Smooth muscle cell (in vitro differentiated cells): ENCODE measurements at regions not wholly inside any gene's neighbourhood (a gene's known extent, or its start where the extent isn't known, plus 50 kb on each side); places are given as distances from the start of the nearest gene placed in this dataset.
"Not testable (repeated sequence)": the region's sequence is repeated elsewhere in the genome, so short reads cannot be mapped to it uniquely, and the experiment has no call there.

Experiments
- DNase-seq: peaks from one replicate; lab custom pipeline; 2025; ENCODE audit not compliant: unreplicated experiment; lab: John Stamatoyannopoulos, UW
- H2AFZ ChIP-seq: fragments of 200-600 bp; sonication (generic); 2 replicates; pipeline ENCODE4 v1.6.0; 2016; ENCODE audit warnings: antibody characterized with exemption, low read depth, mild to moderate bottlenecking
- H3F3A ChIP-seq: fragments of 200-600 bp; sonication (generic); 2 replicates; pipeline ENCODE4 v1.6.0; 2017; ENCODE audit warnings: antibody characterized with exemption, low read depth
- H3K27ac ChIP-seq: fragments of 200-600 bp; sonication (generic); 2 replicates; pipeline ENCODE4 v1.5.1; 2016; ENCODE audit warnings: low read depth, mild to moderate bottlenecking
- H3K27me3 ChIP-seq: fragments of 200-600 bp; sonication (generic); 2 replicates; pipeline ENCODE4 v1.6.1; 2016; ENCODE audit warnings: low read depth, mild to moderate bottlenecking
- H3K36me3 ChIP-seq: fragments of 200-600 bp; sonication (generic); 2 replicates; pipeline ENCODE4 v1.5.1; 2016; ENCODE audit warnings: low read depth
- H3K4me1 ChIP-seq: fragments of 200-600 bp; sonication (generic); 2 replicates; pipeline ENCODE4 v1.5.1; 2016; ENCODE audit warnings: low read depth
- H3K4me2 ChIP-seq: fragments of 200-600 bp; sonication (generic); 2 replicates; pipeline ENCODE4 v1.6.0; 2016; ENCODE audit warnings: mild to moderate bottlenecking
- H3K4me3 ChIP-seq: fragments of 200-600 bp; sonication (generic); 2 replicates; pipeline ENCODE4 v1.5.1; 2016; ENCODE audit warnings: mild to moderate bottlenecking
- H3K79me2 ChIP-seq: fragments of 200-600 bp; sonication (generic); 2 replicates; pipeline ENCODE4 v1.6.0; 2016; ENCODE audit warnings: low read depth, mild to moderate bottlenecking
- H3K9ac ChIP-seq: fragments of 200-600 bp; sonication (generic); 2 replicates; pipeline ENCODE4 v1.6.0; 2016; ENCODE audit warnings: low read depth
- H3K9me3 ChIP-seq: fragments of 200-600 bp; sonication (generic); replicated peaks from 2 replicates; pipeline ENCODE4 v1.5.1; 2016; ENCODE audit warnings: low read depth
- H4K20me1 ChIP-seq: fragments of 200-600 bp; sonication (generic); 2 replicates; pipeline ENCODE4 v1.6.0; 2016; ENCODE audit warnings: low read depth
- CTCF ChIP-seq: fragments of 200-600 bp; sonication (generic); IDR thresholded peaks from 2 replicates; pipeline ENCODE4 v1.5.1; 2017; ENCODE audit warnings: borderline replicate concordance, mild to moderate bottlenecking, antibody characterized with exemption; ENCODE audit not compliant: insufficient read depth, poor library complexity, severe bottlenecking
- WGBS: methylation state at CpG from one replicate; pipeline ENCODE4 v1.1.7; 2016; ENCODE audit warnings: low lambda C conversion rate; 5-methylcytosine and 5-hydroxymethylcytosine counted together

GRCh38 chr3:162708942-162709706, 1212.5 kb downstream of the OTOL1 start:
- not testable (repeated sequence) for H3K4me2 ChIP-seq, H3K9me3 ChIP-seq, H4K20me1 ChIP-seq, H3K79me2 ChIP-seq, H3F3A ChIP-seq, H3K27ac ChIP-seq, H3K27me3 ChIP-seq, H3K36me3 ChIP-seq, H3K4me1 ChIP-seq, H2AFZ ChIP-seq, H3K9ac ChIP-seq, DNase-seq, H3K4me3 ChIP-seq
- 90% methylated on average over 15 of the region's 15 CpGs for WGBS

- Histone ChIP-seq H3K4me3 (no peak overlapping the region), H3K79me2 (no peaks in the 10 kb centered on the region), H3F3A (no peaks in the 10 kb centered on the region), H3K4me1 (no peaks in the 10 kb centered on the region), H3K9me3 (no peaks in the 10 kb centered on the region), H4K20me1 (no peaks in the 10 kb centered on the region), H3K4me2 (no peak overlapping the region), H3K9ac (no peak overlapping the region), H3K27ac (no peak overlapping the region), H2AFZ (no peak overlapping the region), H3K36me3 (no peaks in the 10 kb centered on the region), H3K27me3 (no peaks in the 10 kb centered on the region)
- DNase-seq, result no peak
- 97% methylated on average over 30 of the region's 30 CpGs for WGBS
- no peak for TF ChIP-seq CTCF
Measured at GRCh38 chr3:162710332-162711112, 1213.9 kb downstream of the OTOL1 start.

GRCh38 chr3:162717074-162717473, 1220.5 kb downstream of the OTOL1 start:
- H3F3A ChIP-seq, H4K20me1 ChIP-seq, H3K79me2 ChIP-seq, H3K4me3 ChIP-seq, H3K27ac ChIP-seq, H3K27me3 ChIP-seq, H3K4me1 ChIP-seq, H3K36me3 ChIP-seq, H3K4me2 ChIP-seq, H2AFZ ChIP-seq, H3K9ac ChIP-seq, H3K9me3 ChIP-seq: not testable (repeated sequence)
- peak; percentile 2 for DNase-seq
- WGBS, result 58% methylated on average over 6 of the region's 6 CpGs

- WGBS, result 65% methylated on average over 2 of the region's 2 CpGs
- TF ChIP-seq CTCF, result no peak
Measured at GRCh38 chr3:162718697-162719096, 1222.1 kb downstream of the OTOL1 start.

More at GRCh38 chr3:162718697-162719096, 1222.1 kb downstream of the OTOL1 start:
- Histone ChIP-seq H4K20me1 (no peaks in the 10 kb centered on the region), H3K27me3 (no peaks in the 10 kb centered on the region), H3K27ac (no peak overlapping the region), H3K79me2 (no peaks in the 10 kb centered on the region), H3K36me3 (no peaks in the 10 kb centered on the region), H3K9me3 (no peaks in the 10 kb centered on the region), H2AFZ (no peak overlapping the region), H3F3A (no peaks in the 10 kb centered on the region), H3K4me2 (no peak overlapping the region), H3K9ac (no peak overlapping the region), H3K4me1 (no peaks in the 10 kb centered on the region), H3K4me3 (no peak overlapping the region)
- DNase-seq, result no peak
